HG02852 (cell line): ENCODE measurements at regions not wholly inside any gene's neighbourhood (a gene's known extent, or its start where the extent isn't known, plus 50 kb on each side); places are given as distances from the start of the nearest gene placed in this dataset.
"Not testable (repeated sequence)": the region's sequence is repeated elsewhere in the genome, so short reads cannot be mapped to it uniquely, and the experiment has no call there.

Experiments
- ATAC-seq: cut with Tn5 transposase; IDR thresholded peaks from one replicate; pipeline ENCODE4 v1.9.1; 2021; ENCODE audit warnings: mild to moderate bottlenecking, moderate library complexity; ENCODE audit not compliant: unreplicated experiment

- no peak for ATAC-seq
Observed at GRCh38 chr4:189773909-189774308, 166.8 kb upstream of the FRG1 start.

GRCh38 chr4:189779281-189779980, 161.2 kb upstream of the FRG1 start:
- ATAC-seq, result no peak

- ATAC-seq, result no peak
Observed at GRCh38 chr4:189780391-189780790, 160.3 kb upstream of the FRG1 start.

GRCh38 chr4:189784651-189785050, 156.0 kb upstream of the FRG1 start:
- ATAC-seq, result no peak

GRCh38 chr4:189785257-189785656, 155.4 kb upstream of the FRG1 start:
- no peak for ATAC-seq

GRCh38 chr4:189786447-189786846, 154.2 kb upstream of the FRG1 start:
- ATAC-seq, result no peak

- ATAC-seq, result no peak
Observed at GRCh38 chr4:189787216-189788031, 153.2 kb upstream of the FRG1 start.

- ATAC-seq, result peak; percentile 94
Observed at GRCh38 chr4:189792924-189793618, 147.6 kb upstream of the FRG1 start.

- ATAC-seq, result no peak
Observed at GRCh38 chr4:189800545-189801088, 140.1 kb upstream of the FRG1 start.

- no peak for ATAC-seq
Observed at GRCh38 chr4:189802884-189803283, 137.8 kb upstream of the FRG1 start.

GRCh38 chr4:189804894-189805293, 135.8 kb upstream of the FRG1 start:
- no peak for ATAC-seq

GRCh38 chr4:189806506-189806905, 134.2 kb upstream of the FRG1 start:
- ATAC-seq, result no peak

GRCh38 chr4:189807031-189807430, 133.6 kb upstream of the FRG1 start:
- no peak for ATAC-seq

- ATAC-seq, result no peak
Observed at GRCh38 chr4:189809241-189809735, 131.4 kb upstream of the FRG1 start.

- ATAC-seq, result no peak
Observed at GRCh38 chr4:189809839-189810238, 130.8 kb upstream of the FRG1 start.

GRCh38 chr4:189810318-189811181, 130.1 kb upstream of the FRG1 start:
- not testable (repeated sequence) for ATAC-seq

GRCh38 chr4:189815404-189816192, 125.1 kb upstream of the FRG1 start:
- no peak for ATAC-seq

GRCh38 chr4:189822326-189822725, 118.3 kb upstream of the FRG1 start:
- no peak for ATAC-seq

- ATAC-seq, result no peak
Observed at GRCh38 chr4:189823591-189823990, 117.1 kb upstream of the FRG1 start.
